ENCODE measurements at regions not wholly inside any gene's neighbourhood (a gene's known extent, or its start where the extent isn't known, plus 50 kb on each side); places are given as distances from the start of the nearest gene placed in this dataset.

DNA sequence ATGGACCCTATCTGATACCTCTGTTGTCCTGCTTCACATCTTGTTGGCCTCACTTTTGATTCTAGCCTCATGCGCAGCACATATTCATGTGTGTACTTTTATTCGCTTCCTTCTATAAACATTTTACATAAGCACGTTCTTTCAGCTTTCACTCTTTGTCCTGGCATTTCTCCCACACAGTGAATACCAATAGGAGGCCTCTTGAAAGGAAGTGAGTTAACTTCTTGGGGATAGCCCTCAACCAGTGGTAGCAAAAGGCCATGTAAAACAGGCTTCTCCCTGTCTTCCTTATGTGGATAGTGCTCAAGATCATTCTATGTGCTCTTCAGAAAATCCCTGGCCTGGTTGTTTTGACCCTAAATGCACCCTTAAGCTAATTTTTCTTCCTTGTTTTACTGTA, 633.9 kb upstream of the MBL2 start:
- Histone ChIP-seq H3K4me3 (ENCODE audit: low read length) (no peak overlapping the region), H3K4me2 (ENCODE audit: low read length) (no peak overlapping the region), H3K9ac (ENCODE audit: low read length) (no peak overlapping the region), H2AFZ (ENCODE audit: low read depth, low read length) (no peak overlapping the region), H3K79me2 (replicated peaks; ENCODE audit: insufficient read depth, low read length) (no peaks in the 10 kb centered on the region), H3K36me3 (ENCODE audit: insufficient read depth, low read length) (no peaks in the 10 kb centered on the region), H4K20me1 (ENCODE audit: insufficient read depth) (no peaks in the 10 kb centered on the region), H3K27ac (ENCODE audit: low read length) (no peak overlapping the region), H3K9me2 (ENCODE audit: insufficient read depth, low read length) (no peaks in the 10 kb centered on the region), H3K9me3 (ENCODE audit: low read length) (no peaks in the 10 kb centered on the region), H3K27me3 (ENCODE audit: insufficient read depth, low read depth, low read length) (no peaks in the 10 kb centered on the region), H3F3A (ENCODE audit: insufficient read depth, low read length, poor library complexity, severe bottlenecking) (no peaks in the 10 kb centered on the region)
- TF ChIP-seq EP300 (conservative IDR thresholded peaks at IDR 0.05; ENCODE audit: poor library complexity, severe bottlenecking) (no peak), CTCF (IDR thresholded peaks at IDR 0.05; ENCODE audit: poor library complexity, severe bottlenecking) (no peak), POLR2AphosphoS5 (IDR thresholded peaks at IDR 0.05) (no peak), TAF1 (IDR thresholded peaks at IDR 0.05; ENCODE audit: low read depth) (no peak), REST (IDR thresholded peaks at IDR 0.05; ENCODE audit: borderline replicate concordance) (no peak)

DNA sequence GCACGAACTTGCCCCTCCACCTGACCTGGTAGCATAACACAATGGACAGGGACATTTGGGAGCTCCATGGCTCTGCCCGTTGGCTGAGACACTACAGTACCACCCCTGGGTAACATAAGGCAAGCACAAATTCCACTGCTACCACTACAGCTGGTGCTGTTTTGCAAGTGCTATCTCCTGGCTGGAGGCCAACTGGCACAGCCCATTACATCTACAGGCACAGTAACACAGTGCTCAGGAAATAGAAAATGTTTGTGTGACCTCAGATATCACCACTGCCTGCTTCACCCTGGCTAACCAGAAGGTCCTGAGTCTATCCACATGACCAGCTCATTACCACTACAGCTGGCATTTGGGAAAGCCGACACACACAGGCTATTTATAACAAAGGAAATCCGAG, 631.1 kb upstream of the MBL2 start:
- no peaks in the 10 kb centered on the region for H3K27me3 ChIP-seq (ENCODE audit: insufficient read depth, low read depth, low read length)
- H3K27ac ChIP-seq (ENCODE audit: low read length) = no peak overlapping the region
- H3K4me3 ChIP-seq (ENCODE audit: low read length) = no peak overlapping the region
- H3K79me2 ChIP-seq (replicated peaks; ENCODE audit: insufficient read depth, low read length) = no peaks in the 10 kb centered on the region
- no peaks in the 10 kb centered on the region for H3F3A ChIP-seq (ENCODE audit: insufficient read depth, low read length, poor library complexity, severe bottlenecking)
- no peak overlapping the region for H3K4me2 ChIP-seq (ENCODE audit: low read length)
- H2AFZ ChIP-seq (ENCODE audit: low read depth, low read length) = no peak overlapping the region
- H3K36me3 ChIP-seq (ENCODE audit: insufficient read depth, low read length) = no peaks in the 10 kb centered on the region
- TF ChIP-seq RAD21 (conservative IDR thresholded peaks at IDR 0.05) = no peak
- no peaks in the 10 kb centered on the region for H4K20me1 ChIP-seq (ENCODE audit: insufficient read depth)
- H3K9me2 ChIP-seq (ENCODE audit: insufficient read depth, low read length) = no peaks in the 10 kb centered on the region
- no peak overlapping the region for H3K9ac ChIP-seq (ENCODE audit: low read length)
- H3K9me3 ChIP-seq (ENCODE audit: low read length) = no peaks in the 10 kb centered on the region

DNA sequence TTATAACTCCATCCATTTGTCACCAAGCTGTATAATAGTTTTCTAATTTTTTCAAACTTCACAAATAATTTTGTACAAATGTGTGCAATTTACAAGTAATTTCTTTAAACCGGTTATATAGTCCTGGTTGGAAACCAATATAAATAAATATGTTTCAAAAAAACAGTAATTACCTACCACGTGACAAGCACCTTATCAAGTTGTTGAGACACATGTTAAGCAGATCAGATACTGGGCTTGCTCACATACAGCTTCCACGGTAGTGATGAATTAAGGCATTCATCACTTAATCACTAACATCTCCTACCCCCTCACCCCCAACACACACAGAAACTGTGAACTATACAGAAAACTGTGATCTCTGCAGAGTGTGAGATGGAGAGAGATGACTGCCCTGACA, 630.0 kb upstream of the MBL2 start:
- H2AFZ ChIP-seq (ENCODE audit: low read depth, low read length) = no peak overlapping the region
- H3K27ac ChIP-seq (ENCODE audit: low read length) = no peak overlapping the region
- no peaks in the 10 kb centered on the region for H3K27me3 ChIP-seq (ENCODE audit: insufficient read depth, low read depth, low read length)
- H4K20me1 ChIP-seq (ENCODE audit: insufficient read depth) = no peaks in the 10 kb centered on the region
- H3K9me2 ChIP-seq (ENCODE audit: insufficient read depth, low read length) = no peaks in the 10 kb centered on the region
- no peaks in the 10 kb centered on the region for H3F3A ChIP-seq (ENCODE audit: insufficient read depth, low read length, poor library complexity, severe bottlenecking)
- H3K9me3 ChIP-seq (ENCODE audit: low read length) = no peaks in the 10 kb centered on the region
- H3K4me2 ChIP-seq (ENCODE audit: low read length) = no peak overlapping the region
- TF ChIP-seq POLR2AphosphoS5 (IDR thresholded peaks at IDR 0.05) = no peak
- no peak for TF ChIP-seq CTCF (IDR thresholded peaks at IDR 0.05; ENCODE audit: poor library complexity, severe bottlenecking)
- no peak for TF ChIP-seq EZH2 (IDR thresholded peaks at IDR 0.05; ENCODE audit: borderline replicate concordance, insufficient read depth, low read length, poor library complexity, severe bottlenecking)
- TF ChIP-seq MXI1 (conservative IDR thresholded peaks at IDR 0.05; ENCODE audit: poor library complexity, severe bottlenecking) = no peak
- no peak for TF ChIP-seq EP300 (conservative IDR thresholded peaks at IDR 0.05; ENCODE audit: poor library complexity, severe bottlenecking)
- TF ChIP-seq SMC3 (conservative IDR thresholded peaks at IDR 0.05; ENCODE audit: poor library complexity) = no peak
- no peak for TF ChIP-seq REST (IDR thresholded peaks at IDR 0.05; ENCODE audit: borderline replicate concordance)
- no peak for TF ChIP-seq TAF1 (IDR thresholded peaks at IDR 0.05; ENCODE audit: low read depth)
- no peak for TF ChIP-seq RAD21 (conservative IDR thresholded peaks at IDR 0.05)
- H3K9ac ChIP-seq (ENCODE audit: low read length) = no peak overlapping the region
- H3K36me3 ChIP-seq (ENCODE audit: insufficient read depth, low read length) = no peaks in the 10 kb centered on the region
- no peak overlapping the region for H3K4me3 ChIP-seq (ENCODE audit: low read length)
- no peaks in the 10 kb centered on the region for H3K79me2 ChIP-seq (replicated peaks; ENCODE audit: insufficient read depth, low read length)
